ENCODE measurements at regions not wholly inside any gene's neighbourhood (a gene's known extent, or its start where the extent isn't known, plus 50 kb on each side); places are given as distances from the start of the nearest gene placed in this dataset.

GRCh38 chr1:177771688-177772087 is 198.2 kb downstream of the SEC16B start:
- TF ChIP-seq CTCF (IDR thresholded peaks at IDR 0.05) (no peak), POLR2A (IDR thresholded peaks at IDR 0.05) (no peak), POLR2AphosphoS5 (IDR thresholded peaks at IDR 0.05) (no peak)
